HG03460 (cell line): ENCODE measurements at regions not wholly inside any gene's neighbourhood (a gene's known extent, or its start where the extent isn't known, plus 50 kb on each side); places are given as distances from the start of the nearest gene placed in this dataset.

Source experiments
- ATAC-seq: cut with Tn5 transposase; IDR thresholded peaks from one replicate; pipeline ENCODE4 v1.9.1; 2021; ENCODE audit not compliant: unreplicated experiment

GRCh38 chr20:53750827-53751619 is 157.4 kb upstream of the ZNF217 start:
- peak; percentile 82 for ATAC-seq

GRCh38 chr20:53749499-53749898 is 155.9 kb upstream of the ZNF217 start:
- ATAC-seq: no peak

- no peak for ATAC-seq
Measured at GRCh38 chr20:53748821-53749421, 155.3 kb upstream of the ZNF217 start.

- no peak for ATAC-seq
Measured at GRCh38 chr20:53748176-53748575, 154.5 kb upstream of the ZNF217 start.

- ATAC-seq: no peak
Measured at GRCh38 chr20:53743607-53744260, 150.1 kb upstream of the ZNF217 start.

GRCh38 chr20:53742685-53743081 is 149.0 kb upstream of the ZNF217 start:
- ATAC-seq: no peak

GRCh38 chr20:53741726-53742028 is 148.0 kb upstream of the ZNF217 start:
- ATAC-seq: no peak

- ATAC-seq: peak; percentile 49
Measured at GRCh38 chr20:53739799-53740785, 146.5 kb upstream of the ZNF217 start.

GRCh38 chr20:53738945-53739798 is 145.5 kb upstream of the ZNF217 start:
- no peak for ATAC-seq

- ATAC-seq: no peak
Measured at GRCh38 chr20:53738039-53738944, 144.7 kb upstream of the ZNF217 start.

GRCh38 chr20:53737396-53738038 is 143.9 kb upstream of the ZNF217 start:
- ATAC-seq: no peak

GRCh38 chr20:53736757-53737395 is 143.2 kb upstream of the ZNF217 start:
- ATAC-seq: no peak

- ATAC-seq: no peak
Measured at GRCh38 chr20:53736122-53736756, 142.6 kb upstream of the ZNF217 start.

- no peak for ATAC-seq
Measured at GRCh38 chr20:53735536-53736050, 142.0 kb upstream of the ZNF217 start.

GRCh38 chr20:53734006-53734688 is 140.5 kb upstream of the ZNF217 start:
- no peak for ATAC-seq

- no peak for ATAC-seq
Measured at GRCh38 chr20:53731595-53731994, 138.0 kb upstream of the ZNF217 start.

GRCh38 chr20:53728359-53728758 is 134.7 kb upstream of the ZNF217 start:
- ATAC-seq: no peak
